DND-41 (cell line): ENCODE measurements at regions not wholly inside any gene's neighbourhood (a gene's known extent, or its start where the extent isn't known, plus 50 kb on each side); places are given as distances from the start of the nearest gene placed in this dataset.

Source experiments
- CTCF ChIP-seq: IDR thresholded peaks from 2 replicates; pipeline ENCODE4 v1.5.1; 2012; ENCODE audit warnings: borderline replicate concordance, low read length, moderate library complexity, mild to moderate bottlenecking; ENCODE audit not compliant: poor library complexity, severe bottlenecking; ENCODE audit errors: extremely low read depth
- EZH2 ChIP-seq: IDR thresholded peaks from 3 replicates; pipeline ENCODE4 v1.6.1; 2012; ENCODE audit warnings: borderline replicate concordance, low read depth, mild to moderate bottlenecking, moderate library complexity, low read length, inconsistent platforms; ENCODE audit not compliant: severe bottlenecking

- TF ChIP-seq CTCF (no peak), EZH2 (no peak)
Observed at GRCh38 chr5:106459541-106459940, 1211.2 kb downstream of the EFNA5 start.
